H1 (cell line): ENCODE measurements at regions not wholly inside any gene's neighbourhood (a gene's known extent, or its start where the extent isn't known, plus 50 kb on each side); places are given as distances from the start of the nearest gene placed in this dataset.

Experiments
- CTCF ChIA-PET: fragments of 300-600 bp; sonication (Branson Sonifier 250); formaldehyde crosslinking; loops from one replicate; lab custom pipeline; 2021; ENCODE audit not compliant: partially characterized antibody; lab: Charles Lee
- POLR2A ChIA-PET: fragments of 300-600 bp; sonication (Branson Sonifier 250); formaldehyde crosslinking; loops from one replicate; lab custom pipeline; 2021; ENCODE audit warnings: inconsistent platforms; ENCODE audit not compliant: partially characterized antibody; lab: Charles Lee
- DNase-seq, 2 experiments: peaks; one replicate each; pipeline versions ENCODE4 v3.0.0 to v3.0.0-alpha.2; 2010 to 2022; ENCODE audit warnings: low spot score in 2 of 2, low read depth in 1 of 2, mixed read lengths in 1 of 2
- FAIRE-seq: peaks from 2 replicates; lab custom pipeline; 2011; peaks lifted over from hg19 to GRCh38; lab: Jason Lieb, UNC
- H2AFZ ChIP-seq: 2 replicates; pipeline ENCODE4 v1.8.1; 2012; ENCODE audit warnings: low read length, inconsistent platforms
- H2AK5ac ChIP-seq: 2 replicates; pipeline ENCODE4 v1.6.1; 2013; ENCODE audit warnings: low read depth, low read length
- H2BK120ac ChIP-seq: replicated peaks from 2 replicates; pipeline ENCODE3; 2013; ENCODE audit warnings: low read depth, low read length, inconsistent platforms
- H2BK12ac ChIP-seq: 2 replicates; pipeline ENCODE4 v1.6.1; 2013; ENCODE audit warnings: low read depth, low read length
- H2BK15ac ChIP-seq: 2 replicates; pipeline ENCODE4 v1.6.1; 2013; ENCODE audit warnings: low read length
- H2BK20ac ChIP-seq: 2 replicates; pipeline ENCODE4 v1.6.1; 2013; ENCODE audit warnings: low read length
- H2BK5ac ChIP-seq: 2 replicates; pipeline ENCODE4 v1.6.1; 2013; ENCODE audit warnings: low read depth, low read length
- H3K14ac ChIP-seq: 2 replicates; pipeline ENCODE4 v1.6.1; 2013; ENCODE audit warnings: inconsistent platforms; ENCODE audit not compliant: insufficient read length
- H3K18ac ChIP-seq: 2 replicates; pipeline ENCODE4 v1.6.1; 2013; ENCODE audit warnings: low read length; ENCODE audit errors: extremely low read depth
- H3K23ac ChIP-seq: 2 replicates; pipeline ENCODE4 v1.6.1; 2013; ENCODE audit warnings: inconsistent platforms; ENCODE audit not compliant: insufficient read length
- H3K23me2 ChIP-seq: 2 replicates; pipeline ENCODE4 v1.6.1; 2013; ENCODE audit warnings: low read depth, low read length
- H3K27ac ChIP-seq: 2 replicates; pipeline ENCODE4 v1.6.1; 2011; ENCODE audit warnings: low read depth, low read length, inconsistent platforms
- H3K27me3 ChIP-seq, 4 experiments: replicated peaks in 1 of 4; 1 replicate in 1 of 4; 2 replicates in 3 of 4; pipeline versions ENCODE4 v1.6.1 to v1.8.1; 2011 to 2013; ENCODE audit warnings: low read length in 3 of 4, mild to moderate bottlenecking in 3 of 4, inconsistent platforms in 2 of 4, mixed read lengths in 2 of 4, moderate library complexity in 1 of 4; ENCODE audit not compliant: control insufficient read depth in 3 of 4, insufficient read depth in 3 of 4; ENCODE audit errors: extremely low read depth in 1 of 4
- H3K36me3 ChIP-seq, 4 experiments: 2 replicates each; pipeline versions ENCODE4 v1.6.1 to v1.8.1; 2011 to 2013; ENCODE audit warnings: mild to moderate bottlenecking in 4 of 4, low read length in 3 of 4, moderate library complexity in 2 of 4, control low read depth in 1 of 4, inconsistent platforms in 1 of 4; ENCODE audit not compliant: insufficient read depth in 4 of 4, control insufficient read depth in 2 of 4
- H3K4ac ChIP-seq: replicated peaks from 2 replicates; pipeline ENCODE3; 2013; ENCODE audit warnings: low read length, low read depth, mixed read lengths, inconsistent platforms; ENCODE audit not compliant: insufficient read length
- H3K4me1 ChIP-seq, 4 experiments: replicated peaks in 1 of 4; 1 replicate in 1 of 4; 2 replicates in 3 of 4; pipeline versions ENCODE4 v1.6.1 to v1.8.1; 2011 to 2013; ENCODE audit warnings: low read length in 3 of 4, inconsistent platforms in 2 of 4, mixed read lengths in 1 of 4; ENCODE audit not compliant: insufficient read depth in 4 of 4, control insufficient read depth in 3 of 4
- H3K4me2 ChIP-seq, 2 experiments: 2 replicates each; pipeline versions ENCODE4 v1.6.1 to v1.8.1; 2011 to 2013; ENCODE audit warnings: low read depth in 2 of 2, low read length in 2 of 2, control low read depth in 1 of 2, inconsistent platforms in 1 of 2, mild to moderate bottlenecking in 1 of 2; ENCODE audit not compliant: insufficient read depth in 1 of 2
- H3K4me3 ChIP-seq, 4 experiments: fragments of 200-600, 300-600 bp in 1 of 4; sonication (generic), shearing (Covaris generic), sonication (Bioruptor Twin) in 1 of 4; 2 replicates each; pipeline versions ENCODE4 v1.5.1 to v1.8.1; 2011 to 2016; ENCODE audit warnings: low read length in 4 of 4, low read depth in 3 of 4, control low read depth in 2 of 4, inconsistent platforms in 2 of 4, mild to moderate bottlenecking in 2 of 4, mixed read lengths in 1 of 4, moderate library complexity in 1 of 4; ENCODE audit not compliant: insufficient read depth in 2 of 4; ENCODE audit errors: extremely low read depth in 1 of 4
- H3K56ac ChIP-seq: replicated peaks from 2 replicates; pipeline ENCODE3; 2013; ENCODE audit warnings: low read depth, mild to moderate bottlenecking, mixed read lengths, low read length, inconsistent platforms; ENCODE audit not compliant: insufficient read length
- H3K79me1 ChIP-seq: 2 replicates; pipeline ENCODE4 v1.6.1; 2013; ENCODE audit warnings: low read depth, low read length, control low read depth
- H3K79me2 ChIP-seq, 2 experiments: 2 replicates each; pipeline versions ENCODE4 v1.6.1 to v1.8.1; 2012 to 2013; ENCODE audit warnings: low read length in 2 of 2, mild to moderate bottlenecking in 2 of 2, inconsistent platforms in 1 of 2; ENCODE audit not compliant: insufficient read depth in 2 of 2, control insufficient read depth in 1 of 2
- H3K9ac ChIP-seq, 4 experiments: replicated peaks in 1 of 4; 1 replicate in 1 of 4; 2 replicates in 3 of 4; pipeline versions ENCODE4 v1.6.1 to v1.8.1; 2011 to 2013; ENCODE audit warnings: low read depth in 3 of 4, low read length in 3 of 4, control low read depth in 2 of 4, mild to moderate bottlenecking in 2 of 4, moderate library complexity in 2 of 4, inconsistent platforms in 1 of 4; ENCODE audit errors: extremely low read depth in 1 of 4
- H3K9me3 ChIP-seq, 2 experiments: 2 replicates each; pipeline versions ENCODE4 v1.6.1 to v1.8.1; 2012 to 2013; ENCODE audit warnings: mild to moderate bottlenecking in 2 of 2, moderate library complexity in 2 of 2, control low read depth in 1 of 2, inconsistent platforms in 1 of 2, low read depth in 1 of 2, low read length in 1 of 2, mixed read lengths in 1 of 2; ENCODE audit not compliant: insufficient read depth in 2 of 2
- H4K20me1 ChIP-seq, 2 experiments: replicated peaks in 1 of 2; 2 replicates each; pipeline versions ENCODE3 to v1.8.1; 2011 to 2013; ENCODE audit warnings: inconsistent platforms in 2 of 2, low read length in 2 of 2, mild to moderate bottlenecking in 1 of 2; ENCODE audit not compliant: insufficient read depth in 2 of 2, control insufficient read depth in 1 of 2
- H4K5ac ChIP-seq: 2 replicates; pipeline ENCODE4 v1.6.1; 2013; ENCODE audit warnings: low read length, low read depth, mixed read lengths, inconsistent platforms; ENCODE audit not compliant: insufficient read length
- H4K8ac ChIP-seq: 2 replicates; pipeline ENCODE4 v1.8.0; 2013; ENCODE audit warnings: mild to moderate bottlenecking, moderate library complexity, low read length, inconsistent platforms; ENCODE audit not compliant: insufficient read depth; ENCODE audit errors: extremely low read depth
- H4K91ac ChIP-seq: replicated peaks from 2 replicates; pipeline ENCODE3; 2013; ENCODE audit warnings: low read length, mixed read lengths, inconsistent platforms; ENCODE audit not compliant: insufficient read length
- BRCA1 ChIP-seq: IDR thresholded peaks from 2 replicates; pipeline ENCODE4 v1.6.1; 2012; ENCODE audit warnings: low read depth, low read length, improper control_type of control experiment
- CBX8 ChIP-seq: fragments of 300-800, 300-1000 bp; sonication (generic); IDR thresholded peaks from 2 replicates; pipeline ENCODE4 v1.7.1; 2016; ENCODE audit warnings: low read depth, low read length, borderline replicate concordance
- CHD1 ChIP-seq: IDR thresholded peaks from 2 replicates; pipeline ENCODE4 v1.6.1; 2012; ENCODE audit warnings: low read depth, low read length, improper control_type of control experiment
- EGR1 ChIP-seq: IDR thresholded peaks from 2 replicates; pipeline ENCODE4 v1.6.1; 2011; ENCODE audit warnings: low read depth, low read length, borderline replicate concordance
- KDM4A ChIP-seq: IDR thresholded peaks from one replicate; pipeline ENCODE4 v1.7.1; 2012; ENCODE audit warnings: low read depth, mild to moderate bottlenecking, moderate library complexity, low read length, inconsistent platforms; ENCODE audit not compliant: severe bottlenecking
- MAFK ChIP-seq: IDR thresholded peaks from 2 replicates; pipeline ENCODE4 v1.6.1; 2012; ENCODE audit warnings: low read depth, mild to moderate bottlenecking, improper control_type of control experiment, low read length
- POLR2A ChIP-seq, 2 experiments: IDR thresholded peaks; 1 replicate in 1 of 2; 2 replicates in 1 of 2; pipeline ENCODE4 v1.6.1; 2011; ENCODE audit warnings: low read depth in 2 of 2, low read length in 2 of 2, mild to moderate bottlenecking in 2 of 2; ENCODE audit errors: control extremely low read depth in 1 of 2
- SIN3A ChIP-seq, 2 experiments: IDR thresholded peaks in 1 of 2; conservative IDR thresholded peaks in 1 of 2; 2 replicates each; pipeline ENCODE4 v1.6.1; 2011 to 2012; ENCODE audit warnings: low read length in 2 of 2, improper control_type of control experiment in 1 of 2, low read depth in 1 of 2, mild to moderate bottlenecking in 1 of 2
- SP4 ChIP-seq: IDR thresholded peaks from 2 replicates; pipeline ENCODE4 v1.6.1; 2012; ENCODE audit warnings: low read length, inconsistent platforms
- SUZ12 ChIP-seq: fragments of 200-600 bp; sonication (generic); IDR thresholded peaks from 2 replicates; pipeline ENCODE4 v1.6.1; 2012; ENCODE audit warnings: mild to moderate bottlenecking, inconsistent platforms, low read length, moderate library complexity, mixed read lengths
- TBP ChIP-seq: IDR thresholded peaks from 2 replicates; pipeline ENCODE4 v1.6.1; 2011; ENCODE audit warnings: low read depth, low read length, improper control_type of control experiment
- TCF12 ChIP-seq: IDR thresholded peaks from 2 replicates; pipeline ENCODE4 v1.6.1; 2011; ENCODE audit warnings: low read depth, mild to moderate bottlenecking, low read length
- TEAD4 ChIP-seq: IDR thresholded peaks from 2 replicates; pipeline ENCODE4 v1.6.1; 2012; ENCODE audit warnings: low read depth, low read length, inconsistent platforms, mixed read lengths
- YY1 ChIP-seq: IDR thresholded peaks from 2 replicates; pipeline ENCODE4 v1.6.1; 2011; ENCODE audit warnings: low read depth, mild to moderate bottlenecking, low read length
- WGBS, 2 experiments: shearing (Covaris generic) in 1 of 2; methylation state at CpG; one replicate each; pipeline versions ENCODE4 v1.1.6 to v1.1.7; 2013 to 2015; ENCODE audit warnings: low lambda C conversion rate in 2 of 2, mixed read lengths in 2 of 2, inconsistent platforms in 1 of 2, low coverage in 1 of 2, missing lambda C conversion rate in 1 of 2; ENCODE audit not compliant: insufficient replicate concordance in 2 of 2, insufficient coverage in 1 of 2, insufficient read length in 1 of 2; ENCODE audit errors: extremely low coverage in 1 of 2, missing lambda C conversion rate in 1 of 2; 5-methylcytosine and 5-hydroxymethylcytosine counted together
- TF ChIP-seq, protein P1 (sequence below): IDR thresholded peaks from 2 replicates; pipeline ENCODE4 v1.6.1; 2011; ENCODE audit warnings: low read depth, mild to moderate bottlenecking, low read length; ENCODE audit not compliant: insufficient read depth

DNA sequence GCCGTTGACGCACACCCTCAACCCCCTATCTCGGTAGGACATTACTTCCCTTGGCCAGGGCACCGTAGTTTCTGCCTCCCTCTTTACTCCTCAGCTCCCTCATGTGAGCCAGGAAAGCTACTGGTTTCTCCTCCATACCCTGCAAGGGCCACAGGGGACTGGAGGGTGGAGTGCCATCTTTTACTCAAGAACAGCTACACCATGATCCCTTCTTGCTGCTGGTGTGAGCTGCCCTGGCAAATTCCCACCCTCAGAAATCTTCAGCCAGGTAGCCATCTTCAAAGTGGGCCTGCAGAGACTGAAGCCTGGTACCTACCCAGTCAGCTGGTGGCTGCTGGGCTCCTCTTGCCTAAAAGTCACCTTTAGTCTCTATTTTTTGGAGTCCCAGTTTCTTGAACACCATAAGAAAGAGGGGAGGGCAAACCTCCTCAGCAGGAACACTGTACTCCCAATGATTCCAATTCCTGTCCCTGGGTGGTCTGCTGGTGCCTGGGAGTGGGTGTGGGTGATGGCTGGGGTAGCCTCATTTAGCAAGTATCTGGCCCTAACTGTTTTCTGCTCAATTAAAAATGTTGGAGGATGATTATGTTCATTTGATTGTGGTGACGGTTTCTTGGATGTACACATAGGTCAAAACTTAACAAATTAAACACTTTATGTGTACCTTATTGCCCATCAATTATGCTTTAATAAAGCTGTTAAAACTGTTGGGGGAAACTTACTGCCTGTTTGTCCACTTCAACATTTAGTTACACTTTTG, 105.0 kb upstream of the NPY start:
- no peaks in the 10 kb centered on the region for H3K27me3 ChIP-seq
- H3K56ac ChIP-seq, result no peak overlapping the region
- no peaks in the 10 kb centered on the region for H3K79me2 ChIP-seq
- H3K23me2 ChIP-seq, result no peaks in the 10 kb centered on the region
- H3K14ac ChIP-seq, result no peak overlapping the region
- no peaks in the 10 kb centered on the region for H3K79me1 ChIP-seq
- CTCF ChIA-PET, result no interaction called here
- no peak overlapping the region for H2BK20ac ChIP-seq
- no peak overlapping the region for H3K4me2 ChIP-seq
- no peaks in the 10 kb centered on the region for H4K20me1 ChIP-seq
- H3K23ac ChIP-seq, result no peak overlapping the region
- FAIRE-seq (no peak), DNase-seq (no peak)
- H2AFZ ChIP-seq, result no peak overlapping the region
- H2BK12ac ChIP-seq, result no peak overlapping the region
- no peak overlapping the region for H2AK5ac ChIP-seq
- H2BK120ac ChIP-seq, result no peak overlapping the region
- no peak overlapping the region for H2BK5ac ChIP-seq
- WGBS, 2 experiments, result 97% methylated on average over 5 of the region's 5 CpGs; no CpG with 5 or more reads in 1 of the 2 experiments
- H3K9ac ChIP-seq, result no peak overlapping the region
- H3K4me1 ChIP-seq, result no peaks in the 10 kb centered on the region
- no peak overlapping the region for H4K5ac ChIP-seq
- H2BK15ac ChIP-seq, result no peak overlapping the region
- no peak overlapping the region for H3K4ac ChIP-seq
- POLR2A ChIA-PET, result no interaction called here
- no peaks in the 10 kb centered on the region for H3K9me3 ChIP-seq
- H3K36me3 ChIP-seq, result no peaks in the 10 kb centered on the region; a peak in 1 of 8 replicates
- H3K27ac ChIP-seq, result no peak overlapping the region
- H4K91ac ChIP-seq, result no peak overlapping the region
- H3K4me3 ChIP-seq, result no peak overlapping the region
- H4K8ac ChIP-seq, result no peak overlapping the region; the same call in 1 of the 2 replicates
- H3K18ac ChIP-seq, result no peak overlapping the region
- TF ChIP-seq CHD1 (no peak), CBX8 (no peak), YY1 (no peak), SP4 (no peak), TBP (no peak), KDM4A (no peak), SUZ12 (no peak), POLR2A (IDR thresholded peaks at IDR 0.05; ENCODE audit: control extremely low read depth in 1 of 2, low read depth in 2 of 2, low read length in 2 of 2) (no peak), BRCA1 (no peak), EGR1 (no peak), SIN3A (conservative IDR thresholded peaks at IDR 0.05 in 1 of 2, IDR thresholded peaks at IDR 0.05 in 1 of 2; ENCODE audit: low read depth in 1 of 2, low read length in 2 of 2) (no peak), MAFK (no peak), TEAD4 (no peak), TCF12 (no peak)
- TF ChIP-seq, protein P1, sequence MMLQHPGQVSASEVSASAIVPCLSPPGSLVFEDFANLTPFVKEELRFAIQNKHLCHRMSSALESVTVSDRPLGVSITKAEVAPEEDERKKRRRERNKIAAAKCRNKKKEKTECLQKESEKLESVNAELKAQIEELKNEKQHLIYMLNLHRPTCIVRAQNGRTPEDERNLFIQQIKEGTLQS, result no peak
